GM10266 (cell line): ENCODE measurements at regions not wholly inside any gene's neighbourhood (a gene's known extent, or its start where the extent isn't known, plus 50 kb on each side); places are given as distances from the start of the nearest gene placed in this dataset.
"Not testable (repeated sequence)": the region's sequence is repeated elsewhere in the genome, so short reads cannot be mapped to it uniquely, and the experiment has no call there.

ENCODE experiments used
- DNase-seq: peaks from one replicate; pipeline ENCODE4 v3.0.0; 2012; ENCODE audit errors: extremely low spot score
- CTCF ChIP-seq: IDR thresholded peaks from 2 replicates; pipeline ENCODE4 v1.5.1; 2012; ENCODE audit warnings: mild to moderate bottlenecking, low read depth; ENCODE audit not compliant: control insufficient read depth, insufficient read depth; ENCODE audit errors: missing control alignments

GRCh38 chr2:39975476-39976020, 196.5 kb upstream of the THUMPD2 start:
- no peak for TF ChIP-seq CTCF
- DNase-seq = no peak

- TF ChIP-seq CTCF = no peak
- no peak for DNase-seq
Observed at GRCh38 chr2:39968037-39968436, 189.0 kb upstream of the THUMPD2 start.

GRCh38 chr2:39960681-39961080, 181.6 kb upstream of the THUMPD2 start:
- not testable (repeated sequence) for DNase-seq

- TF ChIP-seq CTCF = no peak
- no peak for DNase-seq
Observed at GRCh38 chr2:39954346-39954745, 175.3 kb upstream of the THUMPD2 start.

GRCh38 chr2:39949131-39949530, 170.1 kb upstream of the THUMPD2 start:
- no peak for TF ChIP-seq CTCF
- no peak for DNase-seq

GRCh38 chr2:39948016-39948719, 169.1 kb upstream of the THUMPD2 start:
- no peak for TF ChIP-seq CTCF
- no peak for DNase-seq

- DNase-seq = no peak
Observed at GRCh38 chr2:39947294-39948015, 168.4 kb upstream of the THUMPD2 start.

More at GRCh38 chr2:39947294-39948015, 168.4 kb upstream of the THUMPD2 start:
- TF ChIP-seq CTCF = no peak
